ENCODE measurements at regions not wholly inside any gene's neighbourhood (a gene's known extent, or its start where the extent isn't known, plus 50 kb on each side); places are given as distances from the start of the nearest gene placed in this dataset.

GRCh38 chr5:90161414-90161813 lies 248.1 kb downstream of the CETN3 start:
- no peak overlapping the region for H3K4me3 ChIP-seq (ENCODE audit: low read depth, low read length)
- TF ChIP-seq, protein P1, sequence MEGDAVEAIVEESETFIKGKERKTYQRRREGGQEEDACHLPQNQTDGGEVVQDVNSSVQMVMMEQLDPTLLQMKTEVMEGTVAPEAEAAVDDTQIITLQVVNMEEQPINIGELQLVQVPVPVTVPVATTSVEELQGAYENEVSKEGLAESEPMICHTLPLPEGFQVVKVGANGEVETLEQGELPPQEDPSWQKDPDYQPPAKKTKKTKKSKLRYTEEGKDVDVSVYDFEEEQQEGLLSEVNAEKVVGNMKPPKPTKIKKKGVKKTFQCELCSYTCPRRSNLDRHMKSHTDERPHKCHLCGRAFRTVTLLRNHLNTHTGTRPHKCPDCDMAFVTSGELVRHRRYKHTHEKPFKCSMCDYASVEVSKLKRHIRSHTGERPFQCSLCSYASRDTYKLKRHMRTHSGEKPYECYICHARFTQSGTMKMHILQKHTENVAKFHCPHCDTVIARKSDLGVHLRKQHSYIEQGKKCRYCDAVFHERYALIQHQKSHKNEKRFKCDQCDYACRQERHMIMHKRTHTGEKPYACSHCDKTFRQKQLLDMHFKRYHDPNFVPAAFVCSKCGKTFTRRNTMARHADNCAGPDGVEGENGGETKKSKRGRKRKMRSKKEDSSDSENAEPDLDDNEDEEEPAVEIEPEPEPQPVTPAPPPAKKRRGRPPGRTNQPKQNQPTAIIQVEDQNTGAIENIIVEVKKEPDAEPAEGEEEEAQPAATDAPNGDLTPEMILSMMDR (IDR thresholded peaks at IDR 0.05; ENCODE audit: low read depth, low read length), result no peak

DNA sequence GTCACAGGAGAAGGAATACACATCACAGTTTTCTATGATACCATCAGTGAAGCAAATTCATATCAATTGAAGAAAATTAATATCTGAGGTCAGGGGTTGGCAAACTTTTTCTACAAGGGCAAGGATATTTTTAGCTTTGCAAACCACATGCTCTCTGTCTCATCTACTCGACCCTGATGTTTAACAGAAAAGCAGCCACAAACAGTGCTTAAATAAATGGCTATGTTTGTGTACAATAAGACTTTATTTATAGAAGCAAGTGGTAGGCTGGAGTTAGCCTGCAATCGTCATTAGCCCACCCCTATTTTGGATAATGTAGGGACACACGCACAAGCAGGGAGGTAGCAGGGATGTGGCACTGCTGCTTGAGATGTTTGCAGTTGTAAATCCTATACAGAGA lies 251.4 kb downstream of the CETN3 start:
- TF ChIP-seq, protein P1 (IDR thresholded peaks at IDR 0.05; ENCODE audit: low read depth, low read length), result no peak
- no peak overlapping the region for H3K4me3 ChIP-seq (ENCODE audit: low read depth, low read length)

DNA sequence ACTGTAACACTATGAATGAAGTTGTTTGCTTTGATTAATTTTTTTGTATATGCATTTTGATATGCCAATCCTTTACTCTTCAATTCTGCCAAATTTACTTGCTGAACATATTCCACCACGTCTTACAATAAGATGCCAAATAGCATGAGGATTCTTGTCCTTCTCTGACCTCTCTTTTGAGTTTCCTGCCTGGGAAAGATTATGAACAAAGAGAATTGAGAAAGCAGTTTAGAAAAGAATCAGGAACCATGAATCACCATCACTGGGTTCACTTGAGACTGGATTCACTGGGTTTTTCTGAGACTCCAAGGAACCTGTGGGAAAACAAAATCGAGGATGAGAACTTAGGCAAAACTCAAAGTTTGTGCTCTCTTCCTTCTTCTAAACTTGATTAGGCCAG lies 256.5 kb downstream of the CETN3 start:
- no peak overlapping the region for H3K4me3 ChIP-seq (ENCODE audit: low read depth, low read length)
- TF ChIP-seq, protein P1 (IDR thresholded peaks at IDR 0.05; ENCODE audit: low read depth, low read length), result no peak

DNA sequence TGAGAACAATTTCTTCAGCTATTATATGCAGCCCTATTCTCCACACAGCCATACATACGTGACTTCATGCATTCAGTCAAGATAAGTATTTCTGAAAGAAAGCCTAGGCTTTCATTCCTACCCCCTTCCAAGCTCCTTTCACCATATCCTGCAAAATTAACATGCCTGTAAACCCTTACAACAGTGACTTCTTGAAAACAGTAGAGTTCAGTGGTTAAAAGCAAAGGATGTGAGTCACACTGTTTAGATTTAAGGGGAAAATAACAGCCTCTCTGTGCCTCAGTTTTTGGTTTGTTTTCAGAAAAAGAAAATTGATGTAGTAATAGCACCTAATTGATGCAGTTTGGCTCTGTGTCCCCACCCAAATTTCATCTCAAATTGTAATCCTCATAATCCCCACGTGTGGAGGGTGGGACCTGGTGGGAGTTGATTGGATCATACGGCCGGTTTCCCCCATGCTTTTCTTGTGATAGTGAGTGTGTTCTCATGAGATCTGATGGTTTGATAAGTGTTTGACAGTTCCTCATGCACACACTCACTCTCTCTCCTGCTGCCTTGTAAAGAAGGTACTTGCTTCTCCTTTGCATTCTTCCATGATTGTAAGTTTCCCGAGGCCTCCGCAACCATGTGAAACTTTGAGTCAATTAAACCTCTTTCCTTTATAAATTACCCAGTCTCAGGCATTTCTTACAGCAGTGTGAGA lies 264.8 kb downstream of the CETN3 start:
- no peak overlapping the region for H3K4me3 ChIP-seq (ENCODE audit: low read depth, low read length)
- TF ChIP-seq, protein P1 (IDR thresholded peaks at IDR 0.05; ENCODE audit: low read depth, low read length), result no peak

- TF ChIP-seq, protein P1 (IDR thresholded peaks at IDR 0.05; ENCODE audit: low read depth, low read length), result no peak
- H3K4me3 ChIP-seq (ENCODE audit: low read depth, low read length), result no peak overlapping the region
Measured at GRCh38 chr5:90142541-90142940, 267.0 kb downstream of the CETN3 start.

- TF ChIP-seq, protein P1 (IDR thresholded peaks at IDR 0.05; ENCODE audit: low read depth, low read length), result no peak
- H3K4me3 ChIP-seq (ENCODE audit: low read depth, low read length), result no peak overlapping the region
Measured at GRCh38 chr5:90141984-90142383, 267.6 kb downstream of the CETN3 start.

DNA sequence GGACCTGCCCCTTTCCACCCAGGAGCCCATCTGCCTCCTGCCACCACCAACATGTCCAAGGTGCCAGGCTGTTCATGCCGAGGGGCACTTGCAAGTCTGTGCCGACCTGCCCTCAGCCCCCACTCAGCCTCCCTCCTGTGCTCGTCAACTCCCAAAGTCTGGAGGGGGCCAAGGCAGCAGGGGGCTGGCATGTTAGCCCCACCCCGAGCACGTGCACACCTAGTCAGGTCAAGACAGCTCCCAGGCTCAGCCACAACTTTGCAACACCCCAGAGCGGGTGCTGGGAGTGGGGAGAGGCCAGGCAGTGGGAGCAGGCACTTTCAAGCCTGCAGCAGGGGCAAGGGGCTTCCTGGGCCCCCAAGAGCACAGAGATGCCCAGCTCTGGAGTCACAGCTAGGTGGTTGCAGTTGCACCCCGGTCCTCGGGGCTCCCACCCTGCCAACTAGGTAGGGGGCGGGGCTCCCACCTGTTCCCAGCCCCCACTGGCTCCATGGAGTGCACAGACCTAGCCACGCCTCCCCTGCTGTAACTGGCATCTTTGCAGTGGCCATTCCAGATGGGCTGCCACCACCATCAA lies 272.5 kb downstream of the CETN3 start:
- H3K4me3 ChIP-seq (ENCODE audit: low read depth, low read length), result no peak overlapping the region
- TF ChIP-seq, protein P1 (IDR thresholded peaks at IDR 0.05; ENCODE audit: low read depth, low read length), result no peak

Data from WI38 (cell line).